Hepatocyte (in vitro differentiated cells): ENCODE measurements at regions not wholly inside any gene's neighbourhood (a gene's known extent, or its start where the extent isn't known, plus 50 kb on each side); places are given as distances from the start of the nearest gene placed in this dataset.

ENCODE experiments used
- CTCF ChIP-seq: fragments of 200-600 bp; sonication (generic); IDR thresholded peaks from 2 replicates; pipeline ENCODE4 v1.5.1; 2016; ENCODE audit warnings: antibody characterized with exemption, mild to moderate bottlenecking; ENCODE audit not compliant: poor library complexity
- EZH2 ChIP-seq: fragments of 200-600 bp; sonication (generic); IDR thresholded peaks from 2 replicates; pipeline ENCODE4 v1.6.1; 2016; ENCODE audit warnings: antibody characterized with exemption, mild to moderate bottlenecking, borderline replicate concordance

- TF ChIP-seq CTCF, result no peak
- TF ChIP-seq EZH2, result no peak
Observed at GRCh38 chr12:4046495-4046840, 173.3 kb upstream of the PARP11 start.
